ENCODE measurements at regions not wholly inside any gene's neighbourhood (a gene's known extent, or its start where the extent isn't known, plus 50 kb on each side); places are given as distances from the start of the nearest gene placed in this dataset.
"Not testable (repeated sequence)": the region's sequence is repeated elsewhere in the genome, so short reads cannot be mapped to it uniquely, and the experiment has no call there.

DNA sequence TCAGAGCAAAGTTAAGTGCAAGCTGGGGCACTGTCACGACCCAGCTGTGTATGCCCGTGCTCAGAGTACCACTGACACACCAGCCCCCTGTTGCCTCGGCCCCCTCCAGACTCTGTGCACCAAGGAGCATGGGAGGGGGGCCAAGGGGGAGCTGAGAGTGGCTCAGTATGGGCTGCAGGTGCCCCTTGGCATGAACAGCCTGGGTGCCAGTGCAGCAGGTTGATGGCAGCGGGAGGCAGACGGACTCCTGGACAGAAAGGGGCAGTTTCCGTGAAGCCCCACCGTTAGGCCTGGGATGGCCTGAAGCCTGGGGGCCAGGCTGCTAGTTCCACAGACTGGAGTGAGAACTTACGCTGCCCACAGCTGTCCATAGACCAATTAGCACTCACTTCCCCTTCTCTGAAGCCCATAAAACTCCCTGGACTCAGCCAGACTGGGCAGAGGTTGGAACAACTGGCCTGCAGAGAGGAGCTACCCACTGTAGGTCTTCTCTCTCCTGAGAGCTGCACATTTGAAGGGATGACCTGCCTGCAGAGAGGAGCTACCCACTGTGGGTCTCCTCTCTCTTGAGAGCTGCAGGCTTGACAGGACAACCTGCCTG is 182.8 kb downstream of the DEPDC1B start:
- peak in 1 of 4 experiments; percentile 28 for DNase-seq

GRCh38 chr5:60516688-60517087 is 183.3 kb downstream of the DEPDC1B start:
- no peak for DNase-seq

DNA sequence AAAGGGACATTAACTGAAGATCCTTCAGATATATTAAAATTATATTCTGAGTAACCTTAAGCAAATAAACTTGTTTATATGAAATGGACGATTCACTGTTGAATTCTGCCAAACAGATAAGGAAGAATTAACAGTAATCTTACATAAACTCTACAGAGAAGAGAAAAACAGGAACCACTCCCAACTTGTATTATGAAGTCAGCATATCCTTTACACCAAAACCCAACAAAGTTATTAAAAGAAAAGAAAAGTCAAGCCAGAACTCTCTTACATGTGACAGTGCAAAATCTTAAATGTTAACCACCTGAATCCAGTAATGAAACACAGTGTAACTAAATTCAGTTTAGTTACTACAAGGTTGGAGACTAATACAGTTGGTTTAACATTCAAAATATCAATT is 185.8 kb downstream of the DEPDC1B start:
- DNase-seq: peak in 2 of 4 experiments; percentile 60 to 70

DNA sequence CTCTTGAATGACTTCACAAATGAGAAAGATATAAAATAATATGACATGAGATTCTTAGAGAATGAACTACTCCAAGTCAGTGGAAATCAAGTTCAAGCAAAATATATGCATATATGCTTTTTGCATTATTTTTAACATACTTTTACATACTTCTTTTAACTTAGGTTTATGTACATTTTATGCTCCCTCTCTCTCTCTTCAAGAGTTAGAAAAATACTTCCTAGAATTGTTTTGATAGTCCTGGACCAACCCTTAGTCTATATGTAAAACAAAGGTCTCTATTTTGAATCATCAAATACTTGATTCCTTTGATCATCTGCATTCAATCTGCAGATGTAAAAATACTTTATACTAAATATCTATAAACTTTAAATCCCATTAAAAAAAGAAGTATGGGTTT is 187.8 kb downstream of the DEPDC1B start:
- DNase-seq: no peak

- DNase-seq: no peak
Observed at GRCh38 chr5:60510663-60511062, 189.3 kb downstream of the DEPDC1B start.

GRCh38 chr5:60510049-60510448 is 189.9 kb downstream of the DEPDC1B start:
- no peak for DNase-seq

DNA sequence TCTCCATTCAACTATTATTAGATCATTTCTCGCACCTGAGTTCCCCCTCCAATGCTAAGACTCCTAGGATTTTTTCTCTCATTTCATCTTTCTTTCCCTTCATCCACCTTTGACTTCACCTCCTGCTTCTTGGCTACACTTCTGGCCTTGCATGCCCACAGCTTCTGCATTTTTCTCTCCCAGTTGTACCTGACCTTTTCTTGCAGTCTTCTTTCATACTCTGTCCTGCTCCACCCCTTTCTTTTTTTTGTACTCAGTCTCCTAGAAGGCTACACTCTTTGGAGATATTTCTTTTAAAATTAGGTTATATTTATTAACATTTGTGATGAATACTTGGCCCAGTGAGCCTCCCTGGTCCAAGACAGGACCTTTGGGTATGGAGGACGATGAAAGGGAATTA is 190.4 kb downstream of the DEPDC1B start:
- DNase-seq: no peak

DNA sequence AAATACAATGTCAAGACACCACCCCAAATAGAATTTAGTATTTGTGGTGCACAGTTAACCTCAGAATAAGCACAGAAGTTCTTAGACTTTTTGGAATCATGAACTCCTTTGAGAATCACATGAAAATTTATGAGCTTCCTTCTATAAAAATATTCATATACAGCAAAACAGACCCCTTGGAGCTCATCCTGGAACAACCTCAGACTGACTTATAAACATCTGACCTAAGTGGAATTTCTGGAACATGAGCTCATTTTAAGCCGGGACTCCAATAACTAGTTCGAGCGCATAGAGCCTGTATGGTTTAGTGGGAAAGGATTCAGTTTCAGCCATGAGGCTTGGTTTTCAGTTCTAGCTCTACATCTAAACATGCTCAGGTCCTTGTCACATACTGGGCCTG is 192.3 kb downstream of the DEPDC1B start:
- no peak for DNase-seq

DNA sequence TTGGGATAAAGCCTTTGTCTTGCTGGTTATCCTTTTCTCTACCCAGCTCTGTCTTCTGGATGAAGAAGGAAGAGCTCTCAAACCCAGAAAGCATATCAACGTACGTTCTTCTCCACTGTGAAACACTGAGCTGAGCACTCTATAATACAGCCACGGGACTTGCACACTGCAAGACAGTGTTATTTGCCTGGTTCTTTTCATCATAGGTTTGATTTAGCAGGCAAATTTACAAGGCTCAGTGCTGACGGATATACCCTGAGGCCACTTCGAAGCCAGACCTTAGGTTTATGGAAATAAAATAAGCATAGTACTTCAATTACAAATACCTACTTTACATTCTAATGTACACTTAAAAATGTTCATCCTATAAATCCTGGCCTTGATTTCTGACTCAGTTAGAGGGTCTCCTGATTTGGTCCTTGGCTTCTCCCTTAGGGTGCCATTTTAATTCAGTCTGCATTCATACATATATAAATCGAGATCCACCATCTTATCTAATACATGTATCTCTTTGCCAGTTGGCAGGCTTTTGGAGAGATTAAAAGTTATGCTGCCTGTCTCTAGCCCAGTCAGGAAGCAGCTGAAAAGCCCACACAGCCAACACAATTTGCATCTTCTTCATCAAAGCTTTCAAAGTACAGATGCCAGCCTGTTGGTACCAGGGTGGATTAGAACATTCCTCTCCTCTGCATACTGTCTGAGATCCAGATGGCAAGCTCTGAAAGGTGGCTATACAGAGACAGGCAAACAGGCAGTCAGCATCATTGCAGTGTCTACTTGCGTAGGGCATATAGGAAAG is 194.4 kb downstream of the DEPDC1B start:
- no peak for DNase-seq

DNA sequence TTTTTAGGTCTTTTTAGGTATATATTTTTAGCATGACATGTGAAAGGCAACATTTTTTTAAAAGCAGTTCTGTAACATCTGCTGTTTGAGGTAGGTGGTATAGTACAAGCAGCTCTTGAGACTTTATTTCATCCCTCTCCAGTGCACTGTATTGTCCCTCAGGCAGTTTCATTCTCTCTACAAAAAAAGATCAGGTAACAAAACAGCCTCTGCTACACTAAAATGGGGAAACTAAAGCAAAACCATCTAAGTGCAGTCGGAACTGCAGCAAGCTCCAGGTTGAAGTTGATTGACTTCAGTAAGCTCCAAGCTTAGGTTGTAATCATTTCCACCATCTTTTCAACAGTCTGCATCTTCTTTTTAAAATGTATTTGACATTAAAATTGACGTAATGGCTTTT is 195.6 kb downstream of the DEPDC1B start:
- DNase-seq: no peak

DNA sequence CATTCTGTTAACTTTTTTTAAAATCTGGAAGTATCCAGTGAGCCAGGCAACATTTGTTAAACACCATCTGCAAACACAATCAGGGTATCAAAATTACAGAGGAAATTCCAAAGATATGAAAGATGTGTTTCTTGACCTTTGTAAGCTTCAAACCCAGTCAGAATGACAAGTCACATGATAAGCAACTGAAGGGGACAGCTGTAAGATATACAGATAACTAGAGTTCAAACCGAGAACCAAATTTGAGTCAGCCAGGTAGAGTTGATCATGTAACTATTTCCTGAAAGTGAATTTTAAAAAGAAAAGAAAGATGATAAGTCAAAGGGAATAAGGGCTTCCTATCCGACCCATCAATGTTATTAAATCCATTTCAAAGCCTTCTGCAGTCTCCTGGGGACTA is 196.2 kb downstream of the DEPDC1B start:
- no peak for DNase-seq

GRCh38 chr5:60497706-60498500 is 202.1 kb downstream of the DEPDC1B start:
- DNase-seq: no peak

GRCh38 chr5:60495644-60496520 is 204.1 kb downstream of the DEPDC1B start:
- DNase-seq: no peak

DNA sequence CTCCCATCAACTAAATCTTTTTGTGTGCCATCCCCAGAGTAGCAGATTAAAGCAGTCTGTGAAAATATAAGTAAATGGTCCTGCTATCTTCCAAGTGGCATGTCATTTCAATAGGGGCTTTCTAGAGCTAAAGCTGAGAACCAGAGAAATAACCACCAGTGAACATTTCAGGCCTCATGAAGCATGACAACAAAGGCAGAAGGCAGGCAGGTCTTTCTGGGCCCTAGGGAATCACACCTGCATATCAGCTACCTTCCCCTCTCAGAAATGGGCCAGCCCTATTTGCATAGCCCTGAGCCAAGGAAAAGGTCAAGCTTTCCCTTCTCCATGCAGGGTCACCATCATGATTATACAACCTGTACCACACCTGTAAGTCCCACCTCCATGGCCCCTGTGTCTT is 205.3 kb downstream of the DEPDC1B start:
- no peak for DNase-seq

GRCh38 chr5:60494144-60494543 is 205.8 kb downstream of the DEPDC1B start:
- no peak for DNase-seq

- no peak for DNase-seq
Observed at GRCh38 chr5:60493372-60493771, 206.6 kb downstream of the DEPDC1B start.

DNA sequence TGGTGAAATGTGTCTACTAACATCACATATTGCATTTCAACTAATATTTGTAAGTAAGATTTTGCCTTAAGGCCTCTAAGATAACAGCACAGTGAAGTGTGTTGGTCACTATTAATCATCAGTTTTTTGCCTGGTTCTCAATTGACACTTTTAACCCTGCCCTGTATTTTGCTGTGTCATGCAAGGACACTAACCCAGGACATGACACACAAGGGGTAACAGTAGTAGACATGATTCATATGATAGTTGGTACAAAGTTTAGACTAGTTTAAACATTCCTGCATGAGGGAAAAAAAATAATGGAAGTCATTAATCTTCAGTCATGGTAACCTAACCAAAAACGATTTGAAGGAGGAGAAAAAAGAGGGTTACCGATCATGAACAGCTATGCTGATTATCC is 207.0 kb downstream of the DEPDC1B start:
- no peak for DNase-seq

DNA sequence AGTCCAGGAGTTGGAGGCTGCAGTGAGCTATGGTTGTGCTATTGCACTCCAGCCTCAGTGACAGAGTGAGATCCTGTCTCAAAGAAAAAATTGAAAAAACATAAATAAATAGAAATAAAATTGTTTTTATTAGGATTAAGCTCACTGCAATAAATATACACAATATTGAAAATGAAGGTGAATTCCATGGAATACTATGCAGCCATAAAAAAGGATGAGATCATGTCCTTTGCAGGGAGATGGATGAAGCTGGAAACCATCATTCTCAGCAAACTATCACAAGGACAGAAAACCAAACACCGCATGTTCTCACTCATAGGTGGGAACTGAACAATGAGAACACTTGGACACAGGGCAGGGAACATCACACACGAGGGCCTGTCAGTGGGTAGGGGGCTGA is 207.6 kb downstream of the DEPDC1B start:
- DNase-seq: not testable (repeated sequence)

- no peak for DNase-seq
Observed at GRCh38 chr5:60490597-60491166, 209.3 kb downstream of the DEPDC1B start.

- no peak for DNase-seq
Observed at GRCh38 chr5:60489856-60490255, 210.1 kb downstream of the DEPDC1B start.

- no peak for DNase-seq
Observed at GRCh38 chr5:60489377-60489776, 210.6 kb downstream of the DEPDC1B start.

DNA sequence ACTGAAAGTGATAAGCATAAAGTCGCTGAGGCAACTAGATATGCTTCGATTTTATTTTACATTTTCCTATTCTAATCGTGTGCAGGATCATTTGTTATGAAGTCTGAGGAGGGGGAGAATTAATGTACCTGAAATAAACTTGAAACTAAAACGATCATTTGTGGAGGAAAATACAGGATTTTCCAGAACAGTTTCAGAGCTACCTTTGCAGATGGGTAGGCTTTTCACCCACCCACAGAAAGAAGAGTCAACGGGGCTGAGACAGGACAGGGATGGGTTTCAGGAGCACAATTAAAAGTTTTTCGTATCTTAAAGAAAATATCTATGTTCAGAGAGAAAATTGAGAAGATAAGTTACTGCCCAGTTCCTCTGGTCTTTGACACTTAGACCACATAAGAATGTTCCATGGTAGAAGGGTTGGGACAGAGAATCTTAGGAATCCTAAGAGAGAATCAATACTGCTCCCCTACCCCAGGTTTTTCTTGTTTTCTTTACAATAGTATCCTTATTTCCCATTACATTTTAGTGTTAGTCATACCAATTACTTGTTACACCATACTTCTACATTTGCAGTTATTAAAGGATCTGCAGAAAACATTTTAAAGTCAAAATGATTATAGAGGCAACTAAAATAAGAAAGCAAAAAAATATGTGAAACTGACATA is 211.4 kb downstream of the DEPDC1B start:
- DNase-seq: no peak

Measured in suppressor macrophage (primary cell).